ENCODE measurements at regions not wholly inside any gene's neighbourhood (a gene's known extent, or its start where the extent isn't known, plus 50 kb on each side); places are given as distances from the start of the nearest gene placed in this dataset.
"Not testable (repeated sequence)": the region's sequence is repeated elsewhere in the genome, so short reads cannot be mapped to it uniquely, and the experiment has no call there.

DNA sequence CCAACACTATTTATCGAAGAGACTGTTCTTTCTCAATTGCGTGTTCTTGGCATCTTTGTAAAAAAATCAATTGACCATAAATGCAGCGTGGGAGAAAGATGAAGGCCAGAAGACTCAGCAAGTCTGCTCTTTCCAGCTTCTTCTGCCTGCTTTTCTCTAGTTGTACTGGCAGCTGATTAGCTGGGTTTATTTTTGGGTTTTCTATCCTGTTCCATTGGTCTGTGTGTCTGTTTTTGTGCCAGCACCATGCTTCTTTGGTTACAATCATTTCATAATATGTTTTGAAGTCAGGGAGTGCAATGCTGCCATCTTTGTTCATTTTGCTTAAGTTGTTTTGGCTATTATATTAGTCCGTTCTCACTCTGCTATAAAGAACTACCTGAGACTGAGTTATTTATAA, 201.8 kb upstream of the B3GALT2 start:
- DNase-seq (ENCODE audit: low read depth): no peak
- TF ChIP-seq CTCF (IDR thresholded peaks at IDR 0.05; ENCODE audit: low read length, missing control alignments): no peak

DNA sequence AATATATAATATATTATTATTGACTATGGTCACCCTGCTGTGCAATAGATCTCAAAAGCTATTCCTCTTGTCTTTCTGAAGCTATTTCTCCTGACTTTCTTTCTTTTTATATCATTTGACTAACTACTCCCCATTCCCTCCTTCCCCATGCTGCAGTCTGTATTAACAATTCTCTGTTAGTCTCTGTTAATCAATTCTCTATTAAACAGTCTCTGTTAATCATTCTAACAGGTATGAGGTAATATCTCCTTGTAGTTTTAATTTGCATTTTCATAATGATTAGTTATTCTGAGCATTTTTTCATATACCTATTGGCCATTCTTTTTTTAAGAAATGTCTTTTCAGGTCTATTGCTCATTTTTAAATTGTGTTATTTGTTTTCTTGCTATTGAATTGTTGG, 201.0 kb upstream of the B3GALT2 start:
- DNase-seq (ENCODE audit: low read depth): no peak
- no peak for TF ChIP-seq CTCF (IDR thresholded peaks at IDR 0.05; ENCODE audit: low read length, missing control alignments)
- H3K4me3 ChIP-seq (replicated peaks; ENCODE audit: low read depth, low read length): no peak overlapping the region

More for the DNA sequence above, 201.8 kb upstream of the B3GALT2 start:
- H3K4me3 ChIP-seq (replicated peaks; ENCODE audit: low read depth, low read length): no peak overlapping the region

DNA sequence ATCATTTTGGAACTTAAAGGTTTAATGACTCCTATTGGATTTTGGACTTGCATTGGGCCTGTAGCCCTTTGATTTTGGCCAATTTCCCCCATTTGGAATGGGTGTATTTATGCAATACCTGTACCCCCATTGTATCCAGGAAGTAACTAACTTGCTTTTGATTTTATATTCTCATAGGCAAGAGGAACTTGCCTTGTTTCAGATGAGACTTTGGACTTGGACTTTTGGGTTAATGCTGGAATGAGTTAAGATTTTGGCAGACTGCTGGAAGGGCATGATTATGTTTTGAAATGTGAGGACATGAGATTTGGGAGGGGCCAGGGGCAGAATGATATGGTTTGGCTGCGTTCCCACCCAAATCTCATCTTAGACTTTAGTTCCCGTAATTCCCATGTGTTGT, 192.0 kb upstream of the B3GALT2 start:
- H3K4me3 ChIP-seq (replicated peaks; ENCODE audit: low read depth, low read length); DNase-seq (ENCODE audit: low read depth): not testable (repeated sequence)

DNA sequence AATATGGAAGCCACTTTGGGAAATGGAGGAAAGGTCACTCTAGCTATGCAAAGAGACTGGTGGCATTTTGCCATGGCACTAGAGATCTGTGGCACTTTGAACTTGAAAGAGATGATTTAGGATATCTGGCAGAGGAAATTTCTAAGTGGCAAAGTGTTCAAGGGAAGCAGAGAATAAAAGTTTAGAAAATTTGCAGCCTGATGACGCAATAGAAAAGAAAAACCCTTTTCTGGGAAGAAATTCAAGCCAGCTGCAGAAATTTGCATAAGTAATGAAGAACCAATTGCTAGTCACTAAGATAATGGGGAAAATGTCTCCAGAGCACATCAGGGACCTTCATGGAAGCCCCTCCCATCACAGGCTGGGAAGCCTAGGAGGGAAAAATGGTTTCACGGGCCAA, 191.1 kb upstream of the B3GALT2 start:
- DNase-seq (ENCODE audit: low read depth): no peak
- TF ChIP-seq CTCF (IDR thresholded peaks at IDR 0.05; ENCODE audit: low read length, missing control alignments): no peak
- H3K4me3 ChIP-seq (replicated peaks; ENCODE audit: low read depth, low read length): no peak overlapping the region

DNA sequence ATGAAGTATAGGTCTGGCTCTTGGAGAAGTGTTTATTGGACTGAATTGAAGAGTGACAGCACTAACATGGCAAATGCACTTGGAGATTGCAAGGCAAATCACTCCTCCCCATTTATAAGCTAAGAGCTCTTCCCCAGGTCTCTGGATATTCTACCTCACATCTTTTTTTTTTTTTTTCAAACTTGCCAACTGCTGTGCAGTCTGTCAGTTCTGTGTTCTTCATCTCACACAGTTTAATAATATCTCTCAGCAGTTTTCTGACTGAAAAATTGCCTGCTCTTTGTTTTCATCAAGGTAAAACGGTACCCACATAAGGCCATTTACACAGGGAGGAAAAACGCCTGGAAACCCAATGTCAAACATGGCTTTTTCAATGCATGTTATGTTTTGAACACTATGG, 186.1 kb upstream of the B3GALT2 start:
- no peak overlapping the region for H3K4me3 ChIP-seq (replicated peaks; ENCODE audit: low read depth, low read length)
- no peak for TF ChIP-seq CTCF (IDR thresholded peaks at IDR 0.05; ENCODE audit: low read length, missing control alignments)
- no peak for DNase-seq (ENCODE audit: low read depth)

- DNase-seq (ENCODE audit: low read depth): no peak
- no peak overlapping the region for H3K4me3 ChIP-seq (replicated peaks; ENCODE audit: low read depth, low read length)
- TF ChIP-seq CTCF (IDR thresholded peaks at IDR 0.05; ENCODE audit: low read length, missing control alignments): no peak
These were observed 181.9 kb upstream of the B3GALT2 start for GRCh38 chr1:193368302-193368701.

DNA sequence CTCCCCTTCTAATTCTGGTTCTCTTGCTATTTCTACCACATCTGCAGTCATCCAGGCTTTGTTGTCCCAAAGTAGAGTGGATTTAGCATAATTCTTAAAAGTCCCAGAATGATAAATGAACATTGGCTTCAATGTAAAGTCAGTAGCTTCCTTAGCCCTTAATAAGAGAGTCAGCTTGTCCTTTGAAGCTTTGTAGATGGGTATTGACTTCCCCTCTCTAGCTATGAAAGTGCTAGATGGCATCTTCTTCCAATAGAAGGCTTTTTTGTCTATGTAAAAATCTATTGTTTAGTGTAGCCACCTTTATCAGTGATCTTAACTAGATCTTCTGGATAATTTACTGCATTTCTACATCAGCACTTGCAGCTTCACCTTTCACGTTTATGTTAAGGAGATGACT, 181.4 kb upstream of the B3GALT2 start:
- no peak for TF ChIP-seq CTCF (IDR thresholded peaks at IDR 0.05; ENCODE audit: low read length, missing control alignments)
- no peak for DNase-seq (ENCODE audit: low read depth)
- no peak overlapping the region for H3K4me3 ChIP-seq (replicated peaks; ENCODE audit: low read depth, low read length)
